ENCODE measurements at regions not wholly inside any gene's neighbourhood (a gene's known extent, or its start where the extent isn't known, plus 50 kb on each side); places are given as distances from the start of the nearest gene placed in this dataset.

DNA sequence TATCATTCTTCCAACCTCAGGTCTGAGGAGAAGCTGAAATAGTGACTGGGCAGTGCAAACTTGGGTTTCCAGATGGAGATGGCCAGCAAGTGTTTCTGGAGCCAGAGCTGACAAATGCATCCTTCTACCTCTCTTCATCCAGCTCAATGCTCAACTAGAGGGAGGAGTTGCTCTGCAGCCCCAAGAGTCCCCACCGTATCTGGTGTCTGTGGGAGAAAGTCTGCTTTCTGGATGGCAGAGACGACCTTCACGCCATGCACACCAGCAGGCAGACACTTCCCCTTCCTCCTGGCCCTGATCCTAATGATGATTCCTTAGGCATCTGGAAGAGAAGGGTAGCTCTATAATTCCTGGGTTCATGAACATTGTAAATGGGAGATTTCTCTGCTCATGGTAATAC, 127.4 kb upstream of the SPACA1 start:
- Mint-ChIP-seq H3K4me3 (no peak overlapping the region), H3K4me1 (peaks cover 42% of the 10 kb centered on the region), H3K27ac (peak overlapping the region in 1 of 3 experiments; percentile 38), H3K27me3 (ENCODE audit: low read depth) (no peaks in the 10 kb centered on the region), H3K36me3 (ENCODE audit: low read depth) (no peaks in the 10 kb centered on the region), H3K9me3 (peaks cover 6% of the 10 kb centered on the region)
- TF ChIP-seq, protein P1, sequence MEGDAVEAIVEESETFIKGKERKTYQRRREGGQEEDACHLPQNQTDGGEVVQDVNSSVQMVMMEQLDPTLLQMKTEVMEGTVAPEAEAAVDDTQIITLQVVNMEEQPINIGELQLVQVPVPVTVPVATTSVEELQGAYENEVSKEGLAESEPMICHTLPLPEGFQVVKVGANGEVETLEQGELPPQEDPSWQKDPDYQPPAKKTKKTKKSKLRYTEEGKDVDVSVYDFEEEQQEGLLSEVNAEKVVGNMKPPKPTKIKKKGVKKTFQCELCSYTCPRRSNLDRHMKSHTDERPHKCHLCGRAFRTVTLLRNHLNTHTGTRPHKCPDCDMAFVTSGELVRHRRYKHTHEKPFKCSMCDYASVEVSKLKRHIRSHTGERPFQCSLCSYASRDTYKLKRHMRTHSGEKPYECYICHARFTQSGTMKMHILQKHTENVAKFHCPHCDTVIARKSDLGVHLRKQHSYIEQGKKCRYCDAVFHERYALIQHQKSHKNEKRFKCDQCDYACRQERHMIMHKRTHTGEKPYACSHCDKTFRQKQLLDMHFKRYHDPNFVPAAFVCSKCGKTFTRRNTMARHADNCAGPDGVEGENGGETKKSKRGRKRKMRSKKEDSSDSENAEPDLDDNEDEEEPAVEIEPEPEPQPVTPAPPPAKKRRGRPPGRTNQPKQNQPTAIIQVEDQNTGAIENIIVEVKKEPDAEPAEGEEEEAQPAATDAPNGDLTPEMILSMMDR (IDR thresholded peaks at IDR 0.05; ENCODE audit: unreplicated experiment in 3 of 3) = no peak

DNA sequence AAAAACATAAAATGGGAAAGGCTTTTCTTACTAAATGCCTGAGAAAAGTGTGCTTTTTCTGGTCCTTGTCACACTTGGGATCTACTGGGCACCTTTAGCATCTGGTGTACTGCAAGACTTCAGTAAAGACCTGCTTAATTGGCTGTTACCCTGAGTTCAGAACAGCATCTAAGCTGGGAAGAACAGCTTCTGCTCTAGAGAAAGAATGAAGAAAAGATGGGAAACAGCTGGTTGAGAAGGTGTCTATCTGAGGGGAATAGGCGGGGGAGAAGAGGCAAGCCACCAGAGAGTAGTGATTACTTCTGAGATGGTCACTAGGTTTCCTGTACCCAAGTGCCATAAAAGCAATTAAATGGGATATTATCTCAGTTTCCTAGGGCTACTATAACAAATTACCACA, 128.2 kb upstream of the SPACA1 start:
- Mint-ChIP-seq H3K4me1 (peaks cover 42% of the 10 kb centered on the region), H3K4me3 (no peak overlapping the region), H3K27me3 (ENCODE audit: low read depth) (no peaks in the 10 kb centered on the region), H3K36me3 (ENCODE audit: low read depth) (no peaks in the 10 kb centered on the region), H3K27ac (peak overlapping the region; percentile 73 to 79 (median 79)), H3K9me3 (peaks cover 6% of the 10 kb centered on the region)
- TF ChIP-seq, protein P1 (IDR thresholded peaks at IDR 0.05; ENCODE audit: unreplicated experiment in 3 of 3) = no peak

- TF ChIP-seq, protein P1 (IDR thresholded peaks at IDR 0.05; ENCODE audit: unreplicated experiment in 3 of 3) = no peak
- Mint-ChIP-seq H3K27ac (peak overlapping the region; percentile 73 to 79 (median 79)), H3K36me3 (ENCODE audit: low read depth) (no peaks in the 10 kb centered on the region), H3K4me3 (no peak overlapping the region), H3K9me3 (peaks cover 6% of the 10 kb centered on the region), H3K4me1 (peaks cover 44% of the 10 kb centered on the region), H3K27me3 (ENCODE audit: low read depth) (no peaks in the 10 kb centered on the region)
These were observed 128.6 kb upstream of the SPACA1 start for GRCh38 chr6:87919001-87919400.

- no peaks in the 10 kb centered on the region for H3K36me3 Mint-ChIP-seq (ENCODE audit: low read depth)
- H3K27ac Mint-ChIP-seq = peak overlapping the region; percentile 73 to 79 (median 79)
- no peaks in the 10 kb centered on the region for H3K27me3 Mint-ChIP-seq (ENCODE audit: low read depth)
- H3K9me3 Mint-ChIP-seq = peaks cover 6% of the 10 kb centered on the region
- TF ChIP-seq, protein P1 (IDR thresholded peaks at IDR 0.05; ENCODE audit: unreplicated experiment in 3 of 3) = no peak
- H3K4me1 Mint-ChIP-seq = peaks cover 49% of the 10 kb centered on the region
- no peak overlapping the region for H3K4me3 Mint-ChIP-seq
These were observed 129.1 kb upstream of the SPACA1 start for GRCh38 chr6:87918461-87918941.

GRCh38 chr6:87917886-87918285, 129.8 kb upstream of the SPACA1 start:
- peaks cover 53% of the 10 kb centered on the region for H3K4me1 Mint-ChIP-seq
- TF ChIP-seq, protein P1 (IDR thresholded peaks at IDR 0.05; ENCODE audit: unreplicated experiment in 3 of 3) = no peak
- peaks cover 6% of the 10 kb centered on the region for H3K9me3 Mint-ChIP-seq
- peak overlapping the region; percentile 31 to 73 (median 63) for H3K27ac Mint-ChIP-seq
- H3K27me3 Mint-ChIP-seq (ENCODE audit: low read depth) = no peaks in the 10 kb centered on the region
- no peak overlapping the region for H3K4me3 Mint-ChIP-seq
- no peaks in the 10 kb centered on the region for H3K36me3 Mint-ChIP-seq (ENCODE audit: low read depth)

DNA sequence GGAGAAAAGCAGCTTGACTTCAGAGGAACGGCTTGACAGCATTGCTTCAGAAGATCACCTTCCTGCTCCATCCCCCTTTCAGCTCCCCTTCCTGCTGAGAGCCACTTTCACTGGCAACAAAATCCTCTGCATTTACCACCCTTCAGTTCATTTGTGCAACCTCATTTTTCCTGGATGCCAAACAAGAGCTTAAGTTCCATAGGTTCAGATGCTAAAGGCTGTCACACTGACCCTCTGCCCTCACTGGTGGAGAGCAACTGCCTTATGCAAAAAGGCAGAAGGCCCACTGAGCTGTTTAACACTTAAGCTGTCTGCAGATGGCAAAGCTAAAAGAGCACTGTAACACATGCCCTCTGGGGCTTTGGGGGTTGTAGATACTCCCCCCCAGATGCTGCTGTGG, 131.2 kb upstream of the SPACA1 start:
- Mint-ChIP-seq H3K27me3 (ENCODE audit: low read depth) (no peaks in the 10 kb centered on the region), H3K36me3 (ENCODE audit: low read depth) (no peaks in the 10 kb centered on the region), H3K4me3 (no peak overlapping the region), H3K27ac (peak overlapping the region in 1 of 3 experiments; percentile 63), H3K9me3 (peaks cover 6% of the 10 kb centered on the region), H3K4me1 (peaks cover 42% of the 10 kb centered on the region)
- TF ChIP-seq, protein P1 (IDR thresholded peaks at IDR 0.05; ENCODE audit: unreplicated experiment in 3 of 3) = no peak
